ENCODE measurements at regions not wholly inside any gene's neighbourhood (a gene's known extent, or its start where the extent isn't known, plus 50 kb on each side); places are given as distances from the start of the nearest gene placed in this dataset.

DNA sequence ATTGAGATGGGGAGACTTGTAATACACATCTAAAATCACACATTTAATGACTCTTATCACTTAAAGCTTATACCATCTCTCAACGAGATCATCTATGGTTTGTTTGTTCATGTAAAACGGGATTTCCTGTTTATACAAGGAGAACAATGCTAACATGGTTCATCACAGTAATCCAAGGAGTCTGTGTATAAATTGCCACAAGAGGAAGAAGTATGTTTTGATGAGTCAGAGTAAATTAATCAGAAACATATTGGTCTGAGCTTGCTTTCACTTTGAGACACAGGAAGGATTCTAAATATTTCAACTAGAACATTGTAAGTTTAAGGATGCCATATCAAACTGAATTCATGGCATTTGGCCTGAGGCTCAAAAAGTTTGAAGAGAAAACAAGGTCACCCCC, 594.1 kb downstream of the GLUD2 start:
- TF ChIP-seq, protein P1, sequence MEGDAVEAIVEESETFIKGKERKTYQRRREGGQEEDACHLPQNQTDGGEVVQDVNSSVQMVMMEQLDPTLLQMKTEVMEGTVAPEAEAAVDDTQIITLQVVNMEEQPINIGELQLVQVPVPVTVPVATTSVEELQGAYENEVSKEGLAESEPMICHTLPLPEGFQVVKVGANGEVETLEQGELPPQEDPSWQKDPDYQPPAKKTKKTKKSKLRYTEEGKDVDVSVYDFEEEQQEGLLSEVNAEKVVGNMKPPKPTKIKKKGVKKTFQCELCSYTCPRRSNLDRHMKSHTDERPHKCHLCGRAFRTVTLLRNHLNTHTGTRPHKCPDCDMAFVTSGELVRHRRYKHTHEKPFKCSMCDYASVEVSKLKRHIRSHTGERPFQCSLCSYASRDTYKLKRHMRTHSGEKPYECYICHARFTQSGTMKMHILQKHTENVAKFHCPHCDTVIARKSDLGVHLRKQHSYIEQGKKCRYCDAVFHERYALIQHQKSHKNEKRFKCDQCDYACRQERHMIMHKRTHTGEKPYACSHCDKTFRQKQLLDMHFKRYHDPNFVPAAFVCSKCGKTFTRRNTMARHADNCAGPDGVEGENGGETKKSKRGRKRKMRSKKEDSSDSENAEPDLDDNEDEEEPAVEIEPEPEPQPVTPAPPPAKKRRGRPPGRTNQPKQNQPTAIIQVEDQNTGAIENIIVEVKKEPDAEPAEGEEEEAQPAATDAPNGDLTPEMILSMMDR (IDR thresholded peaks at IDR 0.05; ENCODE audit: borderline replicate concordance, extremely low read depth, low read length, poor library complexity, severe bottlenecking), result no peak
- TF ChIP-seq EZH2 (IDR thresholded peaks at IDR 0.05; ENCODE audit: borderline replicate concordance, low read depth, low read length, severe bottlenecking), result no peak

Data from DND-41 (cell line).